ENCODE measurements at regions not wholly inside any gene's neighbourhood (a gene's known extent, or its start where the extent isn't known, plus 50 kb on each side); places are given as distances from the start of the nearest gene placed in this dataset.

DNA sequence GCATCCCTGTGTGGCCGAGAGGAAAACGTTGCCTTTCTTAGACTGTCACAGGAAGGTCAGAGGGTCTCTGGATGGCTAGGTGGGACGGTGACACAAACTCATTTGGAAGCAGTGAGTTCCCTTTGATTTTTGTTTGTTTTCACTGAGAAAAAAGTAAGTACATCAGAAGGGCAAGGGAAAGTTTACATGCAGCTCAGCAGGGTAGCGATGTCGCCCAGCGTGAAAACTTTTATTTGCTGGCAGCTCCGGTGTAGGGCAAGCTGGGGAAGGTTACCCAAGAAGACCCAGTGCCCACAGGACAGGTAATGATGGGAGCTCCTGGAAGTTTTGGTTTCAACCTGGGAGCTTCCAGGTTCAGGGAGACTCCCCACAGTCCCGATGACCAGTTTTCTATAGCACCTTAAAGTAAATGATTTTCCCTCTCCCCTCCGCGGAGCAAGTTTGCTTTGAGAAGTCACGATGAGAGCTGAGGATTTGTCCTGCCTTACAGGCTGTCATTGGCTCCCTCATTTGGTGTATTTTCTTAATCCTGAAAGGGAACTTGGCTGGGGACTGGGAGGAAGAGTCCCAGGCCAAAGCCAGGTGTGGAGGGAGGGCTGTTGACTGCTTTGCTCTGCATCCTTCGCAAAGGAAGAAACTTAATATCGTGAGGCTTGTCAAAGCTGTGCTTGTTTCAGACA is 64.7 kb upstream of the ESRRB start:
- H3K27ac ChIP-seq (ENCODE audit: low read length), result no peak overlapping the region
- no peaks in the 10 kb centered on the region for H3K9me3 ChIP-seq (ENCODE audit: low read length)
- no peak overlapping the region for H2AFZ ChIP-seq (ENCODE audit: low read depth, low read length)
- H3F3A ChIP-seq (ENCODE audit: insufficient read depth, low read length, poor library complexity, severe bottlenecking), result no peaks in the 10 kb centered on the region
- peak overlapping the region; percentile 22 for H3K4me2 ChIP-seq (ENCODE audit: low read length)
- no peaks in the 10 kb centered on the region for H3K9me2 ChIP-seq (ENCODE audit: insufficient read depth, low read length)
- H4K20me1 ChIP-seq (ENCODE audit: insufficient read depth), result no peaks in the 10 kb centered on the region
- H3K9ac ChIP-seq (ENCODE audit: low read length), result peak overlapping the region; percentile 2
- peaks cover 23% of the 10 kb centered on the region for H3K27me3 ChIP-seq (ENCODE audit: insufficient read depth, low read depth, low read length)
- no peaks in the 10 kb centered on the region for H3K79me2 ChIP-seq (replicated peaks; ENCODE audit: insufficient read depth, low read length)
- H3K36me3 ChIP-seq (ENCODE audit: insufficient read depth, low read length), result no peaks in the 10 kb centered on the region
- TF ChIP-seq EZH2 (IDR thresholded peaks at IDR 0.05; ENCODE audit: borderline replicate concordance, insufficient read depth, low read length, poor library complexity, severe bottlenecking) (no peak), POLR2AphosphoS5 (IDR thresholded peaks at IDR 0.05) (no peak), EP300 (conservative IDR thresholded peaks at IDR 0.05; ENCODE audit: poor library complexity, severe bottlenecking) (no peak), SMC3 (conservative IDR thresholded peaks at IDR 0.05; ENCODE audit: poor library complexity) (no peak), RAD21 (conservative IDR thresholded peaks at IDR 0.05) (no peak), MXI1 (conservative IDR thresholded peaks at IDR 0.05; ENCODE audit: poor library complexity, severe bottlenecking) (no peak)
- TF ChIP-seq, protein P1, sequence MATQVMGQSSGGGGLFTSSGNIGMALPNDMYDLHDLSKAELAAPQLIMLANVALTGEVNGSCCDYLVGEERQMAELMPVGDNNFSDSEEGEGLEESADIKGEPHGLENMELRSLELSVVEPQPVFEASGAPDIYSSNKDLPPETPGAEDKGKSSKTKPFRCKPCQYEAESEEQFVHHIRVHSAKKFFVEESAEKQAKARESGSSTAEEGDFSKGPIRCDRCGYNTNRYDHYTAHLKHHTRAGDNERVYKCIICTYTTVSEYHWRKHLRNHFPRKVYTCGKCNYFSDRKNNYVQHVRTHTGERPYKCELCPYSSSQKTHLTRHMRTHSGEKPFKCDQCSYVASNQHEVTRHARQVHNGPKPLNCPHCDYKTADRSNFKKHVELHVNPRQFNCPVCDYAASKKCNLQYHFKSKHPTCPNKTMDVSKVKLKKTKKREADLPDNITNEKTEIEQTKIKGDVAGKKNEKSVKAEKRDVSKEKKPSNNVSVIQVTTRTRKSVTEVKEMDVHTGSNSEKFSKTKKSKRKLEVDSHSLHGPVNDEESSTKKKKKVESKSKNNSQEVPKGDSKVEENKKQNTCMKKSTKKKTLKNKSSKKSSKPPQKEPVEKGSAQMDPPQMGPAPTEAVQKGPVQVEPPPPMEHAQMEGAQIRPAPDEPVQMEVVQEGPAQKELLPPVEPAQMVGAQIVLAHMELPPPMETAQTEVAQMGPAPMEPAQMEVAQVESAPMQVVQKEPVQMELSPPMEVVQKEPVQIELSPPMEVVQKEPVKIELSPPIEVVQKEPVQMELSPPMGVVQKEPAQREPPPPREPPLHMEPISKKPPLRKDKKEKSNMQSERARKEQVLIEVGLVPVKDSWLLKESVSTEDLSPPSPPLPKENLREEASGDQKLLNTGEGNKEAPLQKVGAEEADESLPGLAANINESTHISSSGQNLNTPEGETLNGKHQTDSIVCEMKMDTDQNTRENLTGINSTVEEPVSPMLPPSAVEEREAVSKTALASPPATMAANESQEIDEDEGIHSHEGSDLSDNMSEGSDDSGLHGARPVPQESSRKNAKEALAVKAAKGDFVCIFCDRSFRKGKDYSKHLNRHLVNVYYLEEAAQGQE (IDR thresholded peaks at IDR 0.05; ENCODE audit: borderline replicate concordance), result no peak
- TF ChIP-seq, protein P2, sequence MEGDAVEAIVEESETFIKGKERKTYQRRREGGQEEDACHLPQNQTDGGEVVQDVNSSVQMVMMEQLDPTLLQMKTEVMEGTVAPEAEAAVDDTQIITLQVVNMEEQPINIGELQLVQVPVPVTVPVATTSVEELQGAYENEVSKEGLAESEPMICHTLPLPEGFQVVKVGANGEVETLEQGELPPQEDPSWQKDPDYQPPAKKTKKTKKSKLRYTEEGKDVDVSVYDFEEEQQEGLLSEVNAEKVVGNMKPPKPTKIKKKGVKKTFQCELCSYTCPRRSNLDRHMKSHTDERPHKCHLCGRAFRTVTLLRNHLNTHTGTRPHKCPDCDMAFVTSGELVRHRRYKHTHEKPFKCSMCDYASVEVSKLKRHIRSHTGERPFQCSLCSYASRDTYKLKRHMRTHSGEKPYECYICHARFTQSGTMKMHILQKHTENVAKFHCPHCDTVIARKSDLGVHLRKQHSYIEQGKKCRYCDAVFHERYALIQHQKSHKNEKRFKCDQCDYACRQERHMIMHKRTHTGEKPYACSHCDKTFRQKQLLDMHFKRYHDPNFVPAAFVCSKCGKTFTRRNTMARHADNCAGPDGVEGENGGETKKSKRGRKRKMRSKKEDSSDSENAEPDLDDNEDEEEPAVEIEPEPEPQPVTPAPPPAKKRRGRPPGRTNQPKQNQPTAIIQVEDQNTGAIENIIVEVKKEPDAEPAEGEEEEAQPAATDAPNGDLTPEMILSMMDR (IDR thresholded peaks at IDR 0.05; ENCODE audit: poor library complexity, severe bottlenecking), result no peak
- H3K4me3 ChIP-seq (ENCODE audit: low read length), result peak overlapping the region; percentile 48

DNA sequence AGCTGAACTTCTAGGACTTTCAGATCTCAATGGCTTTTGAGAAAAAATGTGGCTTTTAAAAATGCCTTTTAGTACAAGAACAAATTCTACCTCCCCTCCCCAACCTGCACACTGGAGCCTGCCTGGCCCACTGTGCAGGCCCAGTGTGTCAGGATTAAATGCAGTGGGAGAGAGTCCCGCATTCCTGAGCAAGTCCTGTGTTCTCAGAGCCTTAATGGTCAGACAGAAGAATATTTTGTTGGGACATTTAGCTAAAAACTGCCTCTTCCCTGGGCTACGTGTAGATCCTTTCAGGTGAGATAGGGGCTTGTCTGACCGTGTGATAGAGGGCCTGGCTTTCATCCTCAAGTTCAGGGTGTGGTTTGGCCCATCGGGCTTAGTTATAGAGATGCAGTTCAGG is 63.1 kb upstream of the ESRRB start:
- no peaks in the 10 kb centered on the region for H3F3A ChIP-seq (ENCODE audit: insufficient read depth, low read length, poor library complexity, severe bottlenecking)
- H4K20me1 ChIP-seq (ENCODE audit: insufficient read depth), result no peaks in the 10 kb centered on the region
- no peaks in the 10 kb centered on the region for H3K36me3 ChIP-seq (ENCODE audit: insufficient read depth, low read length)
- H3K9me3 ChIP-seq (ENCODE audit: low read length), result no peaks in the 10 kb centered on the region
- no peak overlapping the region for H3K4me3 ChIP-seq (ENCODE audit: low read length)
- TF ChIP-seq, protein P2 (IDR thresholded peaks at IDR 0.05; ENCODE audit: poor library complexity, severe bottlenecking), result no peak
- TF ChIP-seq EZH2 (IDR thresholded peaks at IDR 0.05; ENCODE audit: borderline replicate concordance, insufficient read depth, low read length, poor library complexity, severe bottlenecking) (no peak), MXI1 (conservative IDR thresholded peaks at IDR 0.05; ENCODE audit: poor library complexity, severe bottlenecking) (no peak), POLR2AphosphoS5 (IDR thresholded peaks at IDR 0.05) (no peak), RAD21 (conservative IDR thresholded peaks at IDR 0.05) (no peak), SMC3 (conservative IDR thresholded peaks at IDR 0.05; ENCODE audit: poor library complexity) (no peak), TAF1 (IDR thresholded peaks at IDR 0.05; ENCODE audit: low read depth) (no peak), EP300 (conservative IDR thresholded peaks at IDR 0.05; ENCODE audit: poor library complexity, severe bottlenecking) (no peak)
- TF ChIP-seq, protein P1 (IDR thresholded peaks at IDR 0.05; ENCODE audit: borderline replicate concordance), result no peak
- no peak overlapping the region for H3K9ac ChIP-seq (ENCODE audit: low read length)
- no peaks in the 10 kb centered on the region for H3K9me2 ChIP-seq (ENCODE audit: insufficient read depth, low read length)
- H3K79me2 ChIP-seq (replicated peaks; ENCODE audit: insufficient read depth, low read length), result no peaks in the 10 kb centered on the region
- H2AFZ ChIP-seq (ENCODE audit: low read depth, low read length), result no peak overlapping the region
- H3K27me3 ChIP-seq (ENCODE audit: insufficient read depth, low read depth, low read length), result peaks cover 23% of the 10 kb centered on the region
- no peak overlapping the region for H3K27ac ChIP-seq (ENCODE audit: low read length)
- no peak overlapping the region for H3K4me2 ChIP-seq (ENCODE audit: low read length)
